ENCODE measurements at regions not wholly inside any gene's neighbourhood (a gene's known extent, or its start where the extent isn't known, plus 50 kb on each side); places are given as distances from the start of the nearest gene placed in this dataset.

DNA sequence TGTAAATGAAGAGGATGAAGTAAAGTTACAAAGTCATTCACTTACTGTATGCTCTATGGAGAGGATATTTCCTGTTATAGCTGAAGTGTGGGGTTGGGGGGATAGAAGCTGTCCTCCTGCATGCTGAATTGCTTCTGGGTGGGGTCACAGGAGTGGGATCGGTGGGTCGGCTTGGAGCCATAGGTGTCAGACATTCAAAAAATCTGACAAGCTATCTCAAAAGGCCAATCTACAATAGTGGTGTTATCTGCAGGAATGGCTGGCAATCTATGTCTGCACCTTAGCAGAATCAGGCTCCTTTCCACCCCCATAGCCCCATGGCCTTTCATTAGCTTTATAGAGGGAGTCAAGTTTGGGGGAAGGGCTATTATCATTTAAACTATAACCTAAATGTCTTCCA is 104.9 kb downstream of the ABCC12 start:
- TF ChIP-seq, protein P1, sequence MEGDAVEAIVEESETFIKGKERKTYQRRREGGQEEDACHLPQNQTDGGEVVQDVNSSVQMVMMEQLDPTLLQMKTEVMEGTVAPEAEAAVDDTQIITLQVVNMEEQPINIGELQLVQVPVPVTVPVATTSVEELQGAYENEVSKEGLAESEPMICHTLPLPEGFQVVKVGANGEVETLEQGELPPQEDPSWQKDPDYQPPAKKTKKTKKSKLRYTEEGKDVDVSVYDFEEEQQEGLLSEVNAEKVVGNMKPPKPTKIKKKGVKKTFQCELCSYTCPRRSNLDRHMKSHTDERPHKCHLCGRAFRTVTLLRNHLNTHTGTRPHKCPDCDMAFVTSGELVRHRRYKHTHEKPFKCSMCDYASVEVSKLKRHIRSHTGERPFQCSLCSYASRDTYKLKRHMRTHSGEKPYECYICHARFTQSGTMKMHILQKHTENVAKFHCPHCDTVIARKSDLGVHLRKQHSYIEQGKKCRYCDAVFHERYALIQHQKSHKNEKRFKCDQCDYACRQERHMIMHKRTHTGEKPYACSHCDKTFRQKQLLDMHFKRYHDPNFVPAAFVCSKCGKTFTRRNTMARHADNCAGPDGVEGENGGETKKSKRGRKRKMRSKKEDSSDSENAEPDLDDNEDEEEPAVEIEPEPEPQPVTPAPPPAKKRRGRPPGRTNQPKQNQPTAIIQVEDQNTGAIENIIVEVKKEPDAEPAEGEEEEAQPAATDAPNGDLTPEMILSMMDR (IDR thresholded peaks at IDR 0.05): no peak
- TF ChIP-seq ZFX (IDR thresholded peaks at IDR 0.05; ENCODE audit: borderline replicate concordance): no peak

Data from 22Rv1 (cell line).